ENCODE measurements at regions not wholly inside any gene's neighbourhood (a gene's known extent, or its start where the extent isn't known, plus 50 kb on each side); places are given as distances from the start of the nearest gene placed in this dataset.

GRCh38 chr4:31974490-31975002, 1254.4 kb downstream of the PCDH7 start:
- TF ChIP-seq CSRNP3 (CRISPR knock-in tag; IDR thresholded peaks at IDR 0.05), result no peak
- no peak for TF ChIP-seq ZC3H10 (CRISPR knock-in tag; IDR thresholded peaks at IDR 0.05)
- TF ChIP-seq POU6F1 (CRISPR knock-in tag; IDR thresholded peaks at IDR 0.05; ENCODE audit: borderline replicate concordance, low read depth), result no peak
- ATAC-seq, result no peak

GRCh38 chr4:31979988-31980387, 1259.8 kb downstream of the PCDH7 start:
- ATAC-seq, result no peak
- TF ChIP-seq CSRNP3 (CRISPR knock-in tag; IDR thresholded peaks at IDR 0.05) (no peak), PATZ1 (CRISPR knock-in tag; IDR thresholded peaks at IDR 0.05; ENCODE audit: borderline replicate concordance) (no peak), ZNF8 (CRISPR knock-in tag; IDR thresholded peaks at IDR 0.05) (no peak), SNAI2 (CRISPR knock-in tag; IDR thresholded peaks at IDR 0.05) (no peak), OSR1 (CRISPR knock-in tag; IDR thresholded peaks at IDR 0.05) (no peak), TOX (CRISPR knock-in tag; IDR thresholded peaks at IDR 0.05; ENCODE audit: borderline replicate concordance) (no peak), ISL1 (CRISPR knock-in tag; IDR thresholded peaks at IDR 0.05) (no peak)

GRCh38 chr4:31983246-31983645, 1263.1 kb downstream of the PCDH7 start:
- TF ChIP-seq ZFP30 (CRISPR knock-in tag; IDR thresholded peaks at IDR 0.05) (no peak), ZNF70 (CRISPR knock-in tag; IDR thresholded peaks at IDR 0.05) (no peak), ZC3H10 (CRISPR knock-in tag; IDR thresholded peaks at IDR 0.05) (no peak), TCF4 (CRISPR knock-in tag; IDR thresholded peaks at IDR 0.05; ENCODE audit: borderline replicate concordance) (no peak), ARNTL (CRISPR knock-in tag; IDR thresholded peaks at IDR 0.05; ENCODE audit: borderline replicate concordance, low read depth) (no peak), GLIS3 (CRISPR knock-in tag; IDR thresholded peaks at IDR 0.05) (no peak), RARB (CRISPR knock-in tag; IDR thresholded peaks at IDR 0.05) (no peak), CSDC2 (CRISPR knock-in tag; IDR thresholded peaks at IDR 0.05) (no peak), ZFP3 (CRISPR knock-in tag; IDR thresholded peaks at IDR 0.05) (no peak), ISL1 (CRISPR knock-in tag; IDR thresholded peaks at IDR 0.05) (no peak), OSR1 (CRISPR knock-in tag; IDR thresholded peaks at IDR 0.05) (no peak)
- ATAC-seq, result no peak

GRCh38 chr4:31983677-31984076, 1263.5 kb downstream of the PCDH7 start:
- TF ChIP-seq PPARA (CRISPR knock-in tag; IDR thresholded peaks at IDR 0.05; ENCODE audit: borderline replicate concordance) (no peak), RARB (CRISPR knock-in tag; IDR thresholded peaks at IDR 0.05) (no peak), TOX (CRISPR knock-in tag; IDR thresholded peaks at IDR 0.05; ENCODE audit: borderline replicate concordance) (no peak), CSDC2 (CRISPR knock-in tag; IDR thresholded peaks at IDR 0.05) (no peak), OSR1 (CRISPR knock-in tag; IDR thresholded peaks at IDR 0.05) (no peak), ZC3H10 (CRISPR knock-in tag; IDR thresholded peaks at IDR 0.05) (no peak), ESRRG (CRISPR knock-in tag; IDR thresholded peaks at IDR 0.05) (no peak), ZFP3 (CRISPR knock-in tag; IDR thresholded peaks at IDR 0.05) (no peak), GLIS3 (CRISPR knock-in tag; IDR thresholded peaks at IDR 0.05) (no peak), CREB5 (CRISPR knock-in tag; IDR thresholded peaks at IDR 0.05; ENCODE audit: low read depth) (no peak), ISL1 (CRISPR knock-in tag; IDR thresholded peaks at IDR 0.05) (no peak), PATZ1 (CRISPR knock-in tag; IDR thresholded peaks at IDR 0.05; ENCODE audit: borderline replicate concordance) (no peak), ARNTL (CRISPR knock-in tag; IDR thresholded peaks at IDR 0.05; ENCODE audit: borderline replicate concordance, low read depth) (no peak), TCF4 (CRISPR knock-in tag; IDR thresholded peaks at IDR 0.05; ENCODE audit: borderline replicate concordance) (no peak), ZNF70 (CRISPR knock-in tag; IDR thresholded peaks at IDR 0.05) (no peak), ZNF565 (CRISPR knock-in tag; conservative IDR thresholded peaks at IDR 0.05; ENCODE audit: low read depth) (no peak), ZFP30 (CRISPR knock-in tag; IDR thresholded peaks at IDR 0.05) (no peak), CSRNP3 (CRISPR knock-in tag; IDR thresholded peaks at IDR 0.05) (no peak)
- ATAC-seq, result no peak

Data from SK-N-SH treated with all-trans-retinoic acid at 6 μM for 48 hours (cell line).